Mesodermal cell (in vitro differentiated cells): ENCODE measurements at regions not wholly inside any gene's neighbourhood (a gene's known extent, or its start where the extent isn't known, plus 50 kb on each side); places are given as distances from the start of the nearest gene placed in this dataset.

ENCODE experiments used
- H3K27ac ChIP-seq: 2 replicates; pipeline ENCODE4 v1.7.0; 2013; ENCODE audit warnings: mild to moderate bottlenecking, low read depth, low read length, moderate library complexity; ENCODE audit not compliant: severe bottlenecking
- H3K36me3 ChIP-seq: 2 replicates; pipeline ENCODE4 v1.7.1; 2013; ENCODE audit warnings: mild to moderate bottlenecking, low read length, moderate library complexity; ENCODE audit not compliant: control insufficient read depth, insufficient read depth
- H3K4me1 ChIP-seq: one replicate; pipeline ENCODE4 v1.7.1; 2013; ENCODE audit warnings: mild to moderate bottlenecking, low read length; ENCODE audit not compliant: insufficient read depth, control insufficient read depth, poor library complexity, severe bottlenecking
- H3K4me3 ChIP-seq: 2 replicates; pipeline ENCODE4 v1.7.0; 2013; ENCODE audit warnings: low read length, control low read depth, mild to moderate bottlenecking; ENCODE audit not compliant: insufficient read depth, poor library complexity, severe bottlenecking; ENCODE audit errors: extremely low read depth
- H3K9me3 ChIP-seq: 2 replicates; pipeline ENCODE4 v1.7.1; 2013; ENCODE audit warnings: mild to moderate bottlenecking, low read length, moderate library complexity; ENCODE audit not compliant: control insufficient read depth
- WGBS, 2 experiments: methylation state at CpG; one replicate each; pipeline ENCODE4 v1.1.5; 2013; ENCODE audit warnings: missing lambda C conversion rate in 2 of 2; ENCODE audit not compliant: insufficient coverage in 2 of 2; 5-methylcytosine and 5-hydroxymethylcytosine counted together

DNA sequence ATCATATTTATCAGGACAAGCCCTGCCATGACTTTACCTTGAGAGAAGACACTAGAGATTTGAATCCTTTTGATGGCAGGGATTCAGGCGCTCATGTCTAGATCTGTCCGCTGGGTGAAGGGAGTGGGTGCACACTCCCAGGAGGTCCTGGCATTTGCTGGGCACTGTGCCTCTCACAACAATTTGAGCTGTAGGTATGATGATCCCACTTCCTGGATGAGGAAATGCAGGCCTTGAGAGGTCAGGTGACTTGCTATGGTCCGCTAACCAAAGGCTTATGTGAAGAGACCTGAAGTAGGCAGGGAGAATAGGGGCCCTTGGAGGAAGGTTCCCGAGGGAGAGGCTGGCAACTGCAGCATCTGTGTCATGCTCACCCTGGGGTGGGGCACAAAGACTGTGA lies 206.1 kb downstream of the HAUS1 start:
- no peaks in the 10 kb centered on the region for H3K9me3 ChIP-seq
- H3K27ac ChIP-seq = no peak overlapping the region
- H3K4me1 ChIP-seq = no peaks in the 10 kb centered on the region
- H3K36me3 ChIP-seq = no peaks in the 10 kb centered on the region
- no peak overlapping the region for H3K4me3 ChIP-seq
- 82 to 97% methylated on average over 4 of the region's 4 CpGs for WGBS, 2 experiments

DNA sequence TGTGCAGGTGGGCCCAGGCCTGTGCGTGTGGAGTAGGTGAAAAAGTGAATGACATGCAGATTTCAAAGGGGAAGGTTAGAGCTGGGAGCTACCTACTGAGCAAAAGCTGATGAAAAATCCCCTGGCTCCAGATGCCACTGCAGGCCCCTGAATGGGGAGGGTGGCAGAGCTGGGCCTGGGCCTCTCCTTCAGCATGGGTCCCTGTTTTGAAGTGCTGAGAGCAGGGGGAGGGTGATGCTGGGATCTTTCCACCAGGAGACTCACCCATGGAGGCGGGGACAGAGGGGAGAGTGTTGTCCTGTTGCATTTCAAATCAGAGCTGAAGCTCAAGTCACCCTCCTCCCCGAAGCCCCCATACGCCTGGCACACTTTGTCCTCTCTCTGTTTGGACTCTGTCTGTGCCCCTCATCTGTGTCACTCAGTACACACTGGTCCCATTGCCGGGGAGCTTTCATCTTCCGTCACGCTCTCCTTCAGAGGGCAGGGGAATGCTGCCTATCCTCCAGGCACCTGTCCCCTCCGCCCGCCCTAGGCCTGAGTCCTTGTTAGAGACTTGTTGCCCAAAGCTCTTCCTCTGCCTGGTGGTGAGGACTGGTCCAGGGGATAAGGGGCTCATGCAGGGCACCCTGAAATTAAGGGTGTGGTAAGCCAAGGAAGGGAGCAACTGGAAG lies 206.6 kb downstream of the HAUS1 start:
- WGBS, 2 experiments = 83 to 88% methylated on average over 7 to 9 of the region's 9 CpGs
- Histone ChIP-seq H3K27ac (no peak overlapping the region), H3K4me1 (no peaks in the 10 kb centered on the region), H3K36me3 (no peaks in the 10 kb centered on the region), H3K4me3 (no peak overlapping the region), H3K9me3 (no peaks in the 10 kb centered on the region)

DNA sequence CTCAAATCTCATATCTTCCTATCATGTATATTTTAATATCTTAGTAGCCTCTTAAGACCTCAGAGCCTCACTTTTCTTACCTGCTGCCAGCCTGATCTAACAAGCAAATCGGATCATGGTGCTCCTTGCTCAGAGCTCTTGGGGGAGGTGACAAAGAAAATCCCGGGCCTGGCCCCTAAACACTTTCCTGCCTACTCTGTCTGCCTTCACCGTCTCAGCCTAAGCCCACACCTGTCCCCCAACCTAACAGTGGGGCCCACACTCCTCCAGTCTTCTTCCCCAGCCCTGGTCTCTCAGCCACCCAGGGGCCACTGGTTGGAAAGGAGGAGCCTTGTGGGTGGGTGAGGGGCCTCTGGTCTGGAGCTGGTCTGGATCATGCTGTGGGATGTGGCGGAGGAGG lies 207.3 kb downstream of the HAUS1 start:
- H3K4me1 ChIP-seq = no peaks in the 10 kb centered on the region
- no peaks in the 10 kb centered on the region for H3K9me3 ChIP-seq
- H3K36me3 ChIP-seq = no peaks in the 10 kb centered on the region
- no peak overlapping the region for H3K4me3 ChIP-seq
- WGBS, 2 experiments = 84 to 88% methylated on average over 3 to 4 of the region's 4 CpGs
- H3K27ac ChIP-seq = no peak overlapping the region

DNA sequence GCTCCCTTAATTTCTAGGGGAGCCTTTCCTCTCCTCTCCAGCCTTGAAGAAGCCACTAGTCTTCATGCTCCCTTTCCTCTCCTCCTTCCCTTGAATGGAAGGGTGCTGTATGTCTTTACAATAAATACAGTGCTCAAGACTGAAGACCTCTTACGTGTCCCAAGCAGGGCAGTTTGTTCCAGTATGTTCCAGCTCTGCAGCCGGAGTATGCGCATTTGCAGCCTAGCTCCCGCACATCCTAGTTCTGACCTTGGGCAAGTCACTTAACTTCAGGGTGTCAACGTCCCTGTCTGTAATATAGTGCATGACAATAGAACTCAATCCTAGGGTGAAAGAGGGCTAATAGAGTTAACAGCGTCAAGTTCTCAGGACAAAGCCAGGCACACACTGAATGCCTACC lies 208.0 kb downstream of the HAUS1 start:
- H3K9me3 ChIP-seq = no peaks in the 10 kb centered on the region
- WGBS, 2 experiments = 75 to 97% methylated on average over 4 to 6 of the region's 6 CpGs
- no peak overlapping the region for H3K27ac ChIP-seq
- no peaks in the 10 kb centered on the region for H3K36me3 ChIP-seq
- H3K4me3 ChIP-seq = no peak overlapping the region
- no peaks in the 10 kb centered on the region for H3K4me1 ChIP-seq

DNA sequence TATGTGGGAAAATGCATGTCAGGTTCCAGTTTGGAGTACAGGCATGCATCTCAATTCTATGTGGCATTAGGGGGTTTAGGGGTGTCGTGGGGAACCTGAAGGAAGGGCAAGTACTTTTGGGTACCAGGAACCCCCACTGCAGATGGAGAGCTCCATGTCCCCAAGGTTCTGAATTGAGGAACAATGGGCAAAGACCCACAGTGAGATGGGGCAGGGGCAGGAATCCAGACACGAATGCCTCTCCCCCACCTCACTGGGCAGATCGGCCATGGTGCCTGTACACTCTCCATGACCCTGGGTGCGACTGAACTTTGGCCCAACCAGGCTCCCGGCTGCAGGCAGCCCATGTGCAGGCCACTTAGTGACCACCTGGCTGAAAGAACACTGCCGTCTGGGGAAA lies 209.3 kb downstream of the HAUS1 start:
- Histone ChIP-seq H3K36me3 (no peaks in the 10 kb centered on the region), H3K4me3 (no peak overlapping the region), H3K9me3 (no peaks in the 10 kb centered on the region), H3K27ac (no peak overlapping the region), H3K4me1 (no peaks in the 10 kb centered on the region)
- 83 to 91% methylated on average over 6 of the region's 6 CpGs for WGBS, 2 experiments

DNA sequence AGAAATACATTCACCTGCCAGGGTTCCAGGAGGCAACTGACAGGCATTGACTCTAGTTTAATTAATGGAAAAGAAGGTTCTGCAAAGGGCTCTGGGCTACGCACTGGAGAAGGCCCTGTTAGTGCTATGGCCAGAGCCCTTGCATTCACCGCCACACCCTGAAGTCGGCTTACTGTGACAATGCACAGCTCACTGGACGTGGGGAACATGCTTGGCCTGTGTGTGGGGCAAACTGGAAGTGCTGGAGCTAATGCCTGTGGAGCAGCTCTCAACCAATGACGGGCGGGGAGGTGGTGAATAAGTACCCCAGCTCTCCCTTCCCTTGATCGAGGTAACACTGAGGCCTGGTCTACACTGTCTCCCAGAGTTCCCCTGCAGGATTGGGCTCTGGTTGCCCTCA lies 209.8 kb downstream of the HAUS1 start:
- Histone ChIP-seq H3K4me1 (no peaks in the 10 kb centered on the region), H3K36me3 (no peaks in the 10 kb centered on the region), H3K27ac (no peak overlapping the region), H3K9me3 (no peaks in the 10 kb centered on the region), H3K4me3 (no peak overlapping the region)
- 94 to 97% methylated on average over 5 to 6 of the region's 7 CpGs for WGBS, 2 experiments

DNA sequence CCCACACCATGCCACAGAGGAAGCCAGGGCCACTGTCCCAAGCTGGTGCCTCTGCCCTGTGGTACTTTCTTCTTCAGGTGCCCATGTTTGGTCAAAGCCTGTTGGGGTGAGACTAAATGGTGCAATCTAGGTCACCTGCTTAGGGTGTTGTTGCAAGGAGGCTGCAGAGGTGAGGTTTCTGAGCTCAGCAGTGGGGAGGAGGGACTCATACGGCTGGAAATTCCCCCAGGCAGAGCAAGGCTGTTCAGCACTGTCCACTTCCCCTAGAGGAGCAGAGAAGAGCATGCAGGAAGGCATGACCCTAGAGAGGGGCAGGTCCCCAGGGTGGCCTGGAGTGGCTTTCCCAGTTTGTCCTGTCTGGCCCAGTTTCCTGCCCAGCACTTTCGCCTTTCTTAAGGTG lies 211.0 kb downstream of the HAUS1 start:
- H3K4me1 ChIP-seq = no peaks in the 10 kb centered on the region
- no peak overlapping the region for H3K4me3 ChIP-seq
- no peak overlapping the region for H3K27ac ChIP-seq
- H3K36me3 ChIP-seq = no peaks in the 10 kb centered on the region
- no peaks in the 10 kb centered on the region for H3K9me3 ChIP-seq
- WGBS, 2 experiments = 86 to 100% methylated on average over 1 to 2 of the region's 2 CpGs

DNA sequence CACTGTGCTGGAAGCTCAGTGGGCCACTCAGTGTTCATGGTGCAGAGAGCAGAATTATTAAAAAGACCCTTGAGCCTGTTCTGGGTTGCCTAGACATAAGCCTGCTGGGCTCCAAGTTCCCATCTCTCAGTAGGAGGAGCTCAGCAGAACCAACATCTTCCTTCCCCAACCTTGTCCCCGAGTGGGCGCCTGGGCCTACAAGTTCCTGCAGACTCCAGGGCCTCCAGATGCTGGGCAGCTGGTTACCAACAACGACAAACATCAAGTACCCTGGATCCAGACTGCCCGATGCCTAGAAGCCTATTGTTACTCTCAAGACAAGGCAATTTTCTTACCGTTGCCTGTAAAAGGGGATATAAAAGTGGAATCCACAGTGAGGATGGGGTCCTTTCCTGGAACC lies 214.2 kb downstream of the HAUS1 start:
- no peaks in the 10 kb centered on the region for H3K9me3 ChIP-seq
- no peak overlapping the region for H3K27ac ChIP-seq
- peaks cover 4% of the 10 kb centered on the region for H3K4me1 ChIP-seq
- H3K4me3 ChIP-seq = no peak overlapping the region
- H3K36me3 ChIP-seq = no peaks in the 10 kb centered on the region
- 97 to 100% methylated on average over 5 of the region's 5 CpGs for whole genome bisulfite sequencing, 2 experiments

DNA sequence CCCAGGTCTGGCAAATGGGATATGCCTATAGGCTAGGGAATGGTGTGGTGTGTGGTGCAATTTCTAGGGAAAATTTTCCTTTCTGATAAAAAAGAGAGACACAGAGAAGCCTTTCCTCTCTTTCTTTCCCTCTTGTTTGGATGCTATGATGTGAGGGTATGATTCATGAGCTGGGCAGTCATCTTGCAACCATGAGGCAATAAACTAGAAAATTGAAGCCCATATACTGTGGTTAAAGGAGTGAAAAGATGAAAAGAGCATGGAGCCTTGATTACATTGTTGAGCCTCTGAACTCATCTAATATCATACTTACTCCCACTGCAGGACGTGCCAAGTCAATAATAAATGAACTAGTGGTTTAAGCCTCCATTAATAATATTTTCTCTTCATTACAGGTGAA lies 215.6 kb downstream of the HAUS1 start:
- 100% methylated on average over 1 of the region's 1 CpG; no CpG with 5 or more reads in 1 of the 2 experiments for WGBS, 2 experiments
- H3K27ac ChIP-seq = no peak overlapping the region
- peaks cover 4% of the 10 kb centered on the region for H3K4me1 ChIP-seq
- no peak overlapping the region for H3K4me3 ChIP-seq
- no peaks in the 10 kb centered on the region for H3K36me3 ChIP-seq
- H3K9me3 ChIP-seq = no peaks in the 10 kb centered on the region

DNA sequence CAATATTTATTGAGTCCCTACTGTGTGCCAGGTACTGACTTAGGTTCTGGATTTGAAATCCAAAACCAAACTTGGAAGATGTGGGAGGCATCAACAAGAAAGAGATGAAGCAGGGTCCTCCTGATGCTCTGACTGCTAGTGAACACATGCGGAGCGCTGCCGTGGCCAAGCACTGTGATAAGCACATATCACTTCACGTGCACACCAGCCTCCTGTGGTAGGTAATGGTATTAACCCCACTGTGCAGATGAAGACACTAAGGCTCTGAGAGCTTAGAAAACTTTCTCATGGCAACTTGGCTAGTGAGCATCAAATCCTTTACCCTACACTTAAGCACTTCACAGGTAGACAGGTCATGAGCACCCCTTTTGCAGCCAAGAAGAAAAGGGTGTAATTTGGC lies 216.1 kb downstream of the HAUS1 start:
- H3K4me1 ChIP-seq = peaks cover 4% of the 10 kb centered on the region
- WGBS, 2 experiments = 78 to 100% methylated on average over 2 to 3 of the region's 4 CpGs
- H3K27ac ChIP-seq = no peak overlapping the region
- H3K4me3 ChIP-seq = no peak overlapping the region
- no peaks in the 10 kb centered on the region for H3K9me3 ChIP-seq
- no peaks in the 10 kb centered on the region for H3K36me3 ChIP-seq

DNA sequence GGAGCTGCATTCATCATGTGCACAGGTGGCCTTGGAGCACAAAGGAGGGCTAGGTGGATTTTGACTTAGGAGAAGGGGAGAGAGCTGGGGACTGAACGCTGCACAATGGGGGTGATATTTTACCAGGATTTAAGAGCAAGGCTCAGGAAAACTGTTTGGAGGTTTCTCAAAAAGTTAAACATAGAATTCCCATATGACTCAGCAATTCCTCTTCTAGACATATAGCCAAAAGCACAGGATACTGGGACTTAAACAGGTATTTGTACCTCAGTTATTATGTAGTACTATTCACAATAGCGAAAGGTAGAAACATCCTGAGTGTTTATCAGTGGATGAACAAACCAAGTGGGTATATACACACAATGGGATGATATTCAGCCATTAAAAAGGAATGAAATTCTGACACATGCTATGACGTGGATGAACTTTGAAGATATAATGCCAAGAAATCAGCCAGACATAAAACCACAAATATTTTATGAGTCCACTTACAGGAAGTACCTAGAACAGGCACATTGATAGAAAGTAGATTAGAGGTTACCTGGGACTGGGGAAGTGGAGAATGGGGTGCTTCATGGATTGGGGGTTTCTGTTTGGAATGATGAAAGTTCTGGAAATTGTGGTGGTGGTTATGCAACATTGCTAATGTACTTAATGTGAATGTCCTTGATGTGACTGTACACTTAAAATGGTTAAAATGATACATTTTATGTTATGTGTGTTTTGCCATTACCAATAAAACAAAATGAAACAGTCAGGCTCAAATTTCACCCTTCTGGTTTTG lies 216.9 kb downstream of the HAUS1 start:
- WGBS, 2 experiments = 100% methylated on average over 1 of the region's 3 CpGs; no CpG with 5 or more reads in 1 of the 2 experiments
- H3K27ac ChIP-seq = no peak overlapping the region
- no peaks in the 10 kb centered on the region for H3K9me3 ChIP-seq
- H3K4me3 ChIP-seq = no peak overlapping the region
- H3K36me3 ChIP-seq = no peaks in the 10 kb centered on the region
- H3K4me1 ChIP-seq = peaks cover 4% of the 10 kb centered on the region
